ENCODE measurements at regions not wholly inside any gene's neighbourhood (a gene's known extent, or its start where the extent isn't known, plus 50 kb on each side); places are given as distances from the start of the nearest gene placed in this dataset.

DNA sequence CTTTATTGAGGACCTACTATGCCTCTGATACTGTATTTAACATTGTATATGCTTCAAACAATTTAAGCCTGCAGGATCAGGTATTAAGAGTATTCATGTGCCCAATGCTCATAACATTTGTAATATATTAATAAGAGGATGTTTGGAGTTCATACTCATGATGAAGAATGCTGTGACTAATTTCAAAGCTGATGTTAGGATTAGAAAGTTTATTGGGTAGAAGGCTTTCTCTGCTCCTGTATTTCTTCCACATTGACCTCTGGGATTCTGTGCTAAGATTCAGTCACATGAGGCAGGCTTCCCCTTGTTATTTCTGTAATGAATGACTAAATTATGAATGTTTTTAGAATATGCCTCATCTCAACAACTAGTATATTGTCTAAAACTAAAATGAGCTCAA lies 456.4 kb downstream of the NFIB start:
- no peak overlapping the region for H3K4me3 ChIP-seq
- DNase-seq (ENCODE audit: extremely low spot score): no peak
- TF ChIP-seq, protein P1, sequence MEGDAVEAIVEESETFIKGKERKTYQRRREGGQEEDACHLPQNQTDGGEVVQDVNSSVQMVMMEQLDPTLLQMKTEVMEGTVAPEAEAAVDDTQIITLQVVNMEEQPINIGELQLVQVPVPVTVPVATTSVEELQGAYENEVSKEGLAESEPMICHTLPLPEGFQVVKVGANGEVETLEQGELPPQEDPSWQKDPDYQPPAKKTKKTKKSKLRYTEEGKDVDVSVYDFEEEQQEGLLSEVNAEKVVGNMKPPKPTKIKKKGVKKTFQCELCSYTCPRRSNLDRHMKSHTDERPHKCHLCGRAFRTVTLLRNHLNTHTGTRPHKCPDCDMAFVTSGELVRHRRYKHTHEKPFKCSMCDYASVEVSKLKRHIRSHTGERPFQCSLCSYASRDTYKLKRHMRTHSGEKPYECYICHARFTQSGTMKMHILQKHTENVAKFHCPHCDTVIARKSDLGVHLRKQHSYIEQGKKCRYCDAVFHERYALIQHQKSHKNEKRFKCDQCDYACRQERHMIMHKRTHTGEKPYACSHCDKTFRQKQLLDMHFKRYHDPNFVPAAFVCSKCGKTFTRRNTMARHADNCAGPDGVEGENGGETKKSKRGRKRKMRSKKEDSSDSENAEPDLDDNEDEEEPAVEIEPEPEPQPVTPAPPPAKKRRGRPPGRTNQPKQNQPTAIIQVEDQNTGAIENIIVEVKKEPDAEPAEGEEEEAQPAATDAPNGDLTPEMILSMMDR (IDR thresholded peaks at IDR 0.05): no peak
- TF ChIP-seq POLR2AphosphoS5 (IDR thresholded peaks at IDR 0.05): no peak
- TF ChIP-seq POLR2A (IDR thresholded peaks at IDR 0.05; ENCODE audit: low read depth): no peak
- no peak for TF ChIP-seq EP300 (IDR thresholded peaks at IDR 0.05)
- H3K27me3 ChIP-seq: no peaks in the 10 kb centered on the region
- H3K4me1 ChIP-seq: peaks cover 2 to 16% (median 7%) of the 10 kb centered on the region in 4 donors
- no peaks in the 10 kb centered on the region for H3K36me3 ChIP-seq
- H3K27ac ChIP-seq (replicated peaks in 1 of 4): no peak overlapping the region
- intact Hi-C loops (cut with DNase I): no loop called here
- no peaks in the 10 kb centered on the region for H3K9me3 ChIP-seq

DNA sequence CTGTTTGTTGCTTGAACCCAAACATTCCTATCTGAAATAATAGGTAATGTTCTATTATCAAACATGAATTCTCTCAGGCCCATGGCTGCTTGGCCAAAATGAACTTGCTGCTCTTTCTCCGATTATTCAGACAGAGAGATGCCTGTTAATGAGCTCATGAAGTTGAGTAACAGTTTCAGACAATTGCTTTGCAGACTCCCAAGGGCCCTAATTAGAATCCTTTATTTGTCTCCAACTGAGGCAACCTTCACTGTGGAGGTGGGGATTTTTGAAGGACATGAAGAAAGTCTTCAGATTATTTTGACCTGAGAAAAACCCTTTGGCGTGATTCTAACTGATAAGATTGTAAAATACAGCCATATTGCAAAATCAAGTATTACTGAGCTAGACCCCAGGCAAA lies 466.7 kb downstream of the NFIB start:
- H3K27ac ChIP-seq (replicated peaks in 1 of 4): no peak overlapping the region
- WGBS: 80% methylated on average over 2 of the region's 2 CpGs
- no peak for DNase-seq (ENCODE audit: extremely low spot score)
- H3K4me3 ChIP-seq: no peak overlapping the region
- H3K27me3 ChIP-seq: no peaks in the 10 kb centered on the region
- no peaks in the 10 kb centered on the region for H3K36me3 ChIP-seq
- H3K9me3 ChIP-seq: no peaks in the 10 kb centered on the region
- TF ChIP-seq EP300 (IDR thresholded peaks at IDR 0.05) (no peak), POLR2A (IDR thresholded peaks at IDR 0.05; ENCODE audit: low read depth) (no peak), POLR2AphosphoS5 (IDR thresholded peaks at IDR 0.05) (no peak)
- TF ChIP-seq, protein P1 (IDR thresholded peaks at IDR 0.05): no peak
- intact Hi-C loops (cut with DNase I): no loop called here
- no peaks in the 10 kb centered on the region for H3K4me1 ChIP-seq

DNA sequence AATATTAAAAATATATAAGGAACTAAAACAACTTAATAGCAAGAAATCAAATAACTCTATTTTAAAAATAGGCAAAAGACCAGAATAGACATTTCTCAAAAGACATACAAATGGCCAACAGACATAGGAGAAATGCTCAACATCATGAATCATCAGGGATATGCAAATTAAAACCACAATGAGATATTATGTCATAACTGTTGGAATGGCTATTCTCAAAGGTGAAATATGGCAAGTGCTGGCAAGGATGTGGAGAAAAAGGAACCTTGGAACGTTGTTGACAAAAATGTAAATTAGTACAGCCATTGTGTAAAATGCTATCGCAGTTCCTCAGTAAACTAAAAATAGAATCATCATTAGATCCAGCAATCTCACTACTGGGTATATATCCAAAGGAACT lies 468.5 kb downstream of the NFIB start:
- intact Hi-C loops (cut with DNase I): no loop called here
- Histone ChIP-seq H3K9me3 (no peaks in the 10 kb centered on the region), H3K27ac (replicated peaks in 1 of 4) (no peak overlapping the region), H3K4me1 (peaks cover 0 to 3% (median 1%) of the 10 kb centered on the region in 4 donors), H3K27me3 (no peaks in the 10 kb centered on the region), H3K36me3 (no peaks in the 10 kb centered on the region), H3K4me3 (no peak overlapping the region)
- 65% methylated on average over 2 of the region's 2 CpGs for WGBS
- TF ChIP-seq POLR2A (IDR thresholded peaks at IDR 0.05; ENCODE audit: low read depth) (no peak), POLR2AphosphoS5 (IDR thresholded peaks at IDR 0.05) (no peak), EP300 (IDR thresholded peaks at IDR 0.05) (no peak)
- TF ChIP-seq, protein P1 (IDR thresholded peaks at IDR 0.05): no peak
- no peak for DNase-seq (ENCODE audit: extremely low spot score)

DNA sequence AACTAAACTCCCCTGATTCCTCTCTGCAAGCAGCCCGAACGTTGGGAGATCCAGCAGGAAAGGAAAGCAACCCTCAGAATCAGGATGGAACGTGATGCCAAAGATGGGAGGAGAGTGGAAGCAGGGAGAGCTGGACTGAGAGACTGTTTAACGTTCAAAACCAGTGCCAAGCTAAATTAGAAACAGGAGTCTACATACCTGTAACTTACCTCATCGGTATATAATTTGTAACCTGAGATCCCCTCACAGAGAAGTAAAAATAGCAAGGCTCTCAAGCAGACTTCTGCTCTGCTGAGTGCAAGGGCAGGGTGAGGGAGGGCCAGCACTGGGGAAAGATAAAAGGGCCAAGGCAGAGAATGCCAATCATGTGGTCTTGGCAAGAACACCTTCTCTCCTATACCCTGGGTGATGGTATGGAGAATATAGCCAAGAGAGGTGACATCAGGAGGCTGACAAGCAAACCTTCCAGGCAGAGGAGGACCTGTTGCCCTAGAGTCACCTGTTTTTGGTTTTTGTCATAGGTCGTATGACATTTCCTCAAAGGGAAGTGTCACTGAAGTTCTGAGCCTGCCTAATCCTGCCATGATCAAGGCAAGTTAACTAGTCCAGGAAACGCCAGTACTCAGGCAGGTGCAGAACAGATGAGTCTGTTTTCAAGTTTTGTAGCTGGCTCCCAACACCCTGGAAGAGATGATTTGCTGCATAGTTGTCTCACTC lies 472.0 kb downstream of the NFIB start:
- TF ChIP-seq POLR2A (IDR thresholded peaks at IDR 0.05; ENCODE audit: low read depth) (no peak), EP300 (IDR thresholded peaks at IDR 0.05) (no peak), POLR2AphosphoS5 (IDR thresholded peaks at IDR 0.05) (no peak)
- TF ChIP-seq, protein P1 (IDR thresholded peaks at IDR 0.05): no peak
- Histone ChIP-seq H3K27me3 (no peaks in the 10 kb centered on the region), H3K4me3 (no peak overlapping the region), H3K4me1 (peaks cover 0 to 3% (median 1%) of the 10 kb centered on the region in 4 donors), H3K27ac (replicated peaks in 1 of 4) (no peak overlapping the region), H3K9me3 (no peaks in the 10 kb centered on the region), H3K36me3 (no peaks in the 10 kb centered on the region)
- intact Hi-C loops (cut with DNase I): no loop called here
- WGBS: 42% methylated on average over 7 of the region's 7 CpGs
- DNase-seq (ENCODE audit: extremely low spot score): no peak

DNA sequence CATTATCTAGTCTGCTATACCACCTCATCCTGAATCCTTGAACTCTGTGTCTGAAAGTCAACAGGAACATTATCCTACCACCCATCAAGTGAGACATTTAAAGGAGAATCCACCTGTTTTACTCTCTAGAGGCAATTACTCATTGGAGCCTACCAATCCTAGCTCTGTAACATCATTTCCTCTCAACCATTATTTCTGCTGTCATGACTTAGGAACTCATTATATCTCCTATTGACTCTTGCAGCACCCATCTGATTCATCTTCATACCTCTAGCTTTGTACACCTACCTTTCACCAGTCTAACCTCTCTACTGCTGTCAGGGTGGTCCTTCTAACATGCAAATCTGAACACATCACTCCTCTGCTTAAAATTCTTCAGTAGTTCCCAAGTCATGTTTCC lies 481.5 kb downstream of the NFIB start:
- Histone ChIP-seq H3K27ac (replicated peaks in 1 of 4) (no peak overlapping the region), H3K36me3 (no peaks in the 10 kb centered on the region), H3K27me3 (no peaks in the 10 kb centered on the region), H3K9me3 (peaks cover 0 to 15% (median 10%) of the 10 kb centered on the region in 4 donors), H3K4me3 (no peak overlapping the region), H3K4me1 (no peaks in the 10 kb centered on the region)
- DNase-seq (ENCODE audit: extremely low spot score): no peak
- no peak for TF ChIP-seq EP300 (IDR thresholded peaks at IDR 0.05)
- TF ChIP-seq POLR2A (IDR thresholded peaks at IDR 0.05; ENCODE audit: low read depth): no peak
- no peak for TF ChIP-seq POLR2AphosphoS5 (IDR thresholded peaks at IDR 0.05)
- TF ChIP-seq, protein P1 (IDR thresholded peaks at IDR 0.05): no peak
- intact Hi-C loops (cut with DNase I): no loop called here

Data from esophagus muscularis mucosa (tissue), 4 donors.